K562 (cell line): ENCODE measurements at regions not wholly inside any gene's neighbourhood (a gene's known extent, or its start where the extent isn't known, plus 50 kb on each side); places are given as distances from the start of the nearest gene placed in this dataset.

Experiments used
- RBBP5 ChIP-seq: fragments of 200-600 bp; sonication (generic); IDR thresholded peaks from 2 replicates; pipeline ENCODE4 v1.6.1; 2012; ENCODE audit warnings: borderline replicate concordance, mild to moderate bottlenecking, low read length, control low read depth, inconsistent platforms; ENCODE audit not compliant: insufficient read depth, poor library complexity, severe bottlenecking
- RHOXF2B ChIP-seq: fragments of 250-450 bp; sonication (Bioruptor Pico); conservative IDR thresholded peaks from 2 replicates; pipeline ENCODE4 v1.5.1; 2021
- TF ChIP-seq, protein P1 (sequence below), 2 experiments: fragments of 450-650 bp in 1 of 2; sonication (generic) in 1 of 2; formaldehyde crosslinking in 1 of 2; IDR thresholded peaks; 2 replicates each; pipeline versions ENCODE4 v1.7.1 to v1.9.0; 2016 to 2022; ENCODE audit warnings: inconsistent platforms in 1 of 2, mild to moderate bottlenecking in 1 of 2, missing genetic modification reagents in 1 of 2
- TF ChIP-seq, protein P2 (sequence below): fragments of 250-450 bp; sonication (Bioruptor Pico); IDR thresholded peaks from 2 replicates; pipeline ENCODE4 v1.5.0; 2021; ENCODE audit warnings: mild to moderate bottlenecking, borderline replicate concordance

DNA sequence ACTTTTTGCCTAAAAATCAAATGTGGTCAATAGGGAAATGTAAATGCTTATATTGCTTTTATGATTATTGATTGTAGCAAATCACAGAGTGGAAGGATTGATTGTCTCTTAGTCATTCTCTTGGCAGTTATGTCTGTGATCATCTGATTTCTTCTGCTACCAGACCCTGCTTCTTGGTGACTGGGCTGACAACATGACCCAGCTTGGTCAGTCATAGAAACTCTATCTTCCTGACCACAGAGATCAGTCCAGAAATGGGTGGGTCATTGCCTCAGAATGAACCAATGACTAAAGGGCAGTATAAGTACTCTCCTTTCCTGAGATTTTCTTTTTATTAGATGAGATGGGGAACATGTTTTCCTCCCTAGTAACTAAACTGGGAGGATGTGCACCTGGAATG lies 87.6 kb downstream of the MAIP1 start (continued):
- TF ChIP-seq, protein P1, sequence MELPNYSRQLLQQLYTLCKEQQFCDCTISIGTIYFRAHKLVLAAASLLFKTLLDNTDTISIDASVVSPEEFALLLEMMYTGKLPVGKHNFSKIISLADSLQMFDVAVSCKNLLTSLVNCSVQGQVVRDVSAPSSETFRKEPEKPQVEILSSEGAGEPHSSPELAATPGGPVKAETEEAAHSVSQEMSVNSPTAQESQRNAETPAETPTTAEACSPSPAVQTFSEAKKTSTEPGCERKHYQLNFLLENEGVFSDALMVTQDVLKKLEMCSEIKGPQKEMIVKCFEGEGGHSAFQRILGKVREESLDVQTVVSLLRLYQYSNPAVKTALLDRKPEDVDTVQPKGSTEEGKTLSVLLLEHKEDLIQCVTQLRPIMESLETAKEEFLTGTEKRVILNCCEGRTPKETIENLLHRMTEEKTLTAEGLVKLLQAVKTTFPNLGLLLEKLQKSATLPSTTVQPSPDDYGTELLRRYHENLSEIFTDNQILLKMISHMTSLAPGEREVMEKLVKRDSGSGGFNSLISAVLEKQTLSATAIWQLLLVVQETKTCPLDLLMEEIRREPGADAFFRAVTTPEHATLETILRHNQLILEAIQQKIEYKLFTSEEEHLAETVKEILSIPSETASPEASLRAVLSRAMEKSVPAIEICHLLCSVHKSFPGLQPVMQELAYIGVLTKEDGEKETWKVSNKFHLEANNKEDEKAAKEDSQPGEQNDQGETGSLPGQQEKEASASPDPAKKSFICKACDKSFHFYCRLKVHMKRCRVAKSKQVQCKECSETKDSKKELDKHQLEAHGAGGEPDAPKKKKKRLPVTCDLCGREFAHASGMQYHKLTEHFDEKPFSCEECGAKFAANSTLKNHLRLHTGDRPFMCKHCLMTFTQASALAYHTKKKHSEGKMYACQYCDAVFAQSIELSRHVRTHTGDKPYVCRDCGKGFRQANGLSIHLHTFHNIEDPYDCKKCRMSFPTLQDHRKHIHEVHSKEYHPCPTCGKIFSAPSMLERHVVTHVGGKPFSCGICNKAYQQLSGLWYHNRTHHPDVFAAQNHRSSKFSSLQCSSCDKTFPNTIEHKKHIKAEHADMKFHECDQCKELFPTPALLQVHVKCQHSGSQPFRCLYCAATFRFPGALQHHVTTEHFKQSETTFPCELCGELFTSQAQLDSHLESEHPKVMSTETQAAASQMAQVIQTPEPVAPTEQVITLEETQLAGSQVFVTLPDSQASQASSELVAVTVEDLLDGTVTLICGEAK (IDR thresholded peaks at IDR 0.05): no peak
- TF ChIP-seq, protein P1 (CRISPR knock-in tag; IDR thresholded peaks at IDR 0.05): no peak
- no peak for TF ChIP-seq RHOXF2B (CRISPR knock-in tag)
- TF ChIP-seq, protein P2, sequence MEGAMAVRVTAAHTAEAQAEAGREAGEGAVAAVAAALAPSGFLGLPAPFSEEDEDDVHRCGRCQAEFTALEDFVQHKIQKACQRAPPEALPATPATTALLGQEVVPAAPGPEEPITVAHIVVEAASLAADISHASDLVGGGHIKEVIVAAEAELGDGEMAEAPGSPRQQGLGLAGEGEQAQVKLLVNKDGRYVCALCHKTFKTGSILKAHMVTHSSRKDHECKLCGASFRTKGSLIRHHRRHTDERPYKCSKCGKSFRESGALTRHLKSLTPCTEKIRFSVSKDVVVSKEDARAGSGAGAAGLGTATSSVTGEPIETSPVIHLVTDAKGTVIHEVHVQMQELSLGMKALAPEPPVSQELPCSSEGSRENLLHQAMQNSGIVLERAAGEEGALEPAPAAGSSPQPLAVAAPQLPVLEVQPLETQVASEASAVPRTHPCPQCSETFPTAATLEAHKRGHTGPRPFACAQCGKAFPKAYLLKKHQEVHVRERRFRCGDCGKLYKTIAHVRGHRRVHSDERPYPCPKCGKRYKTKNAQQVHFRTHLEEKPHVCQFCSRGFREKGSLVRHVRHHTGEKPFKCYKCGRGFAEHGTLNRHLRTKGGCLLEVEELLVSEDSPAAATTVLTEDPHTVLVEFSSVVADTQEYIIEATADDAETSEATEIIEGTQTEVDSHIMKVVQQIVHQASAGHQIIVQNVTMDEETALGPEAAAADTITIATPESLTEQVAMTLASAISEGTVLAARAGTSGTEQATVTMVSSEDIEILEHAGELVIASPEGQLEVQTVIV (CRISPR knock-in tag): no peak
- no peak for TF ChIP-seq RBBP5
